Retinal pigment epithelial cell (primary cell): ENCODE measurements at regions not wholly inside any gene's neighbourhood (a gene's known extent, or its start where the extent isn't known, plus 50 kb on each side); places are given as distances from the start of the nearest gene placed in this dataset.

Experiments
- DNase-seq: peaks from one replicate; pipeline ENCODE4 v3.0.0-alpha.2; 2010; ENCODE audit warnings: low read depth
- H3K4me3 ChIP-seq: 2 replicates; pipeline ENCODE4 v1.5.1; 2011; ENCODE audit warnings: mild to moderate bottlenecking, low read length, control low read depth, moderate library complexity
- TF ChIP-seq, protein P1 (sequence below): conservative IDR thresholded peaks from 2 replicates; pipeline ENCODE4 v1.5.1; 2011; ENCODE audit warnings: low read depth, low read length, control low read depth, inconsistent platforms

DNA sequence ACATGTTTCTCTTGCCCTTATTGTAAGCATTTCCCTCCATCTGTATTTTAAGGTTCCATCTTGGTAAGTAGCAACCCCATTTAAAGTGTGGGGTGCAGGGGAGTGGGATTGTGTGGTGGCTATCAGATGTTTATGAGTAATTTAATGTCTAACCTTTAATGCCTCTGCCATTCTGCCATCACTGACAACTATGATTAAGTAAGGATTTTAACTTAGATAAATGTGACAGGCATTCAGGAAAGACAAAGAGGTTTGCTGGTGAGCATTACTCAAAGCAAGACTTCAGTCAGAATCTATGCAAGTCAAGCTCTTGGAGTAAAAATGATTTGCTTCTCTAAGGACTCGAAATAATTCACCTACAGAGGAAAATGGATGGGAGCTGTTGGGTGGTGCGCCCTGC, 143.0 kb downstream of the NXNL2 start:
- TF ChIP-seq, protein P1, sequence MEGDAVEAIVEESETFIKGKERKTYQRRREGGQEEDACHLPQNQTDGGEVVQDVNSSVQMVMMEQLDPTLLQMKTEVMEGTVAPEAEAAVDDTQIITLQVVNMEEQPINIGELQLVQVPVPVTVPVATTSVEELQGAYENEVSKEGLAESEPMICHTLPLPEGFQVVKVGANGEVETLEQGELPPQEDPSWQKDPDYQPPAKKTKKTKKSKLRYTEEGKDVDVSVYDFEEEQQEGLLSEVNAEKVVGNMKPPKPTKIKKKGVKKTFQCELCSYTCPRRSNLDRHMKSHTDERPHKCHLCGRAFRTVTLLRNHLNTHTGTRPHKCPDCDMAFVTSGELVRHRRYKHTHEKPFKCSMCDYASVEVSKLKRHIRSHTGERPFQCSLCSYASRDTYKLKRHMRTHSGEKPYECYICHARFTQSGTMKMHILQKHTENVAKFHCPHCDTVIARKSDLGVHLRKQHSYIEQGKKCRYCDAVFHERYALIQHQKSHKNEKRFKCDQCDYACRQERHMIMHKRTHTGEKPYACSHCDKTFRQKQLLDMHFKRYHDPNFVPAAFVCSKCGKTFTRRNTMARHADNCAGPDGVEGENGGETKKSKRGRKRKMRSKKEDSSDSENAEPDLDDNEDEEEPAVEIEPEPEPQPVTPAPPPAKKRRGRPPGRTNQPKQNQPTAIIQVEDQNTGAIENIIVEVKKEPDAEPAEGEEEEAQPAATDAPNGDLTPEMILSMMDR: no peak
- H3K4me3 ChIP-seq: no peak overlapping the region
- no peak for DNase-seq

DNA sequence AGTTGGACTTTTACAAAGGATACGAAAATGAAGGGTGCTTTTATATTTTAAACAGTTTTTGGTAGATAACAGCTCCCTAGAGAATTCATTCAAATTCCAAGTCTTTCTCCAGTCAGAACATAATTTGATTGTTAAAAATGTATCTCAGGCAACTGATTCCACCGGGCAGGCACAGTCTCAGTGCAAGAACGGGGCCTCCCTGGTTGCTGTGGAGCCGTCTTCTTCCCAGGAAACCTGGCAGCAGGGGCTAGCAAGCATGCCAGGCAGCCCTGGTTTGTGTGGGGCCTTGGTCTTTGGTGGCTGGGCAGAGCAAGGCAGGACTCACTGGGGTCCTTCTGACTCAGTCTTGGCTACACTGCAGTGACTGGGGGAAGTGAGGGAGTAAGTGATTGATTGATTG, 143.5 kb downstream of the NXNL2 start:
- TF ChIP-seq, protein P1: no peak
- DNase-seq: no peak
- no peak overlapping the region for H3K4me3 ChIP-seq

DNA sequence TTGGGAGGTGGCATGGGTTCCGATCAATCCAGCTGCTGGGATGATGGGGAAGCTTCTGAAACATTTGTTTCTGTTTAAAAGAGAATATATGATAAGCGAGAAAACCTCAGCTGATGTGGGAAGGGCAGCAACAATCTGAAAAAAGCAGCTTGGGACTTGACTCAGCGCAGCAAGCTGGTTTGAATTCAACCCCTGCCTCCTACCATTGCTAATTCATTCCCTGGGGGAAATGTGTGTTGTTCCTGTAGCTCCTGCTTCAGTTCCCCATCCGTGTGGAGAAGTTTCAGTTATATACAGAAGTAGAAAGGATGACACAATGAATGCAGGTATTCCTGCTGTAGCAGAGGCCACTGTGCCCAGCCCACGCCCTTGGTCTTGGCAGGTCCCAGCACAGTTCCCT, 145.1 kb downstream of the NXNL2 start:
- no peak for DNase-seq
- no peak overlapping the region for H3K4me3 ChIP-seq
- TF ChIP-seq, protein P1: no peak

DNA sequence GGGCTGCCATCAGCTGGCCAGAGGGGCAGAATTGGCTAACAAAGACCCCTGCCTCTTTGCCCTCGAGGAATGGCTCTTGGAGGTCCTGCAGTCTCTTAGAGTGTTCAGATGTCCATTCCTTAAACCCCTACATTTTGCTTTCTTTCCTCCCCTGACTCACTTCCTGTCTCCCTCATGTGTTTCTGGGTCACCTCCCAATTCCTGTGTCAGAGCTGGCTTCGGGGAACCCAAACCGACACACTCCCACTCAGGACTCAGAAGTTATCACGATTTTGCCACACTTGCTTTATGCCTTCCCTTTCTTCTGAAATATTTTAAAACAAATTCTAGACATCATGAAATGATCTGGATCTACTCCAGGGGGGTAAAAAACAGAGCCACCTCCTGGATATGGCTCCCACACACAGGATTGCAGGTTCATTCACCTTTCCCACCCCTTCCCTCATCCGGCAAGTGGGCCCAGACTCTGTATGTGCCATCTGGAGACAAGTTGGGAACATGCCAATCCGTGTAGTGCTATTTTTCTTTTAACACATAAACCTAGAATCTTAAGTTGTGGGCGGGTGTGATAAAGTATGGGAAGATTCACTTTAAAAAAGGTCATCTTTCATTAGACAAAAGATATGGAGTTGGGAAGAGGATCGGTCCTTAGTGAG, 145.7 kb downstream of the NXNL2 start:
- no peak for DNase-seq
- H3K4me3 ChIP-seq: no peak overlapping the region
- TF ChIP-seq, protein P1: no peak

DNA sequence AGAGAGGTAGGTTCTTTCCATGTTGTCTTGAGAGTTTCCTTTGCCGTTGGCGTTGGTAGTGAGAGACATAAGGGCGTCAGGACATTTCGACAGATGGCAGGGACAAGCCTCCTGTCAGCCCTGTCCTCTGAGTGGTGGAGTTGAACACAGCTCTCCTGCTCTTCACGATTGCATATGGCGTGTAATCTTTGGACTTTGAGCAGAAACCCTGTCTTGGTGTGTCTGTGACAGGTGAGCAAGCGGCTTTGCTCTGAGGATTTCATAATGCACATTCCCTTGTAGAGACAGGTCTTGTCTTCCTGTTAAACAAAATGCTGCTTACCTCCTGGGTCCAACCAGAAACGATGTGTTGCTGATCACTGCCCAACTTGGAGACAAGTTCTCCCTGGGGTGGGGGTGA, 146.5 kb downstream of the NXNL2 start:
- no peak for DNase-seq
- TF ChIP-seq, protein P1: no peak

DNA sequence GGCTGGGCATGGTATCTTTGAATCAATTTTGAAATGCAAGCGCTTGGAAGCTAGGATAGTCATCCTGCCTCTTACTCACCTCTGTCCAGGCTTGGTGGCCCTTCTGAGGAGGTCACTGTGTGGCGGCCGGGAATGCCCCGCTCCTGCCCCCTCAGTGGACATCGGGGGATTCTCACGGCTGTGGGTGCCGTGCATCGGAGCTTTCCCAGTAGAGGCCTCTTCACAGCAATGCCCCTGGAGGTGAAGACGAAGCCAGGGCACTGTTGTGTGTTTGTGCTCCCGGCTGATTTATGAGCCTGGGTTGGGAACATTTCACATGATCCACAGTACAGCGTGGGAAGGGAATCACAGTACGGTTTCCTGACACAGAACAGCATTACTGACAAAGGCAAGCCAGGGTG, 147.5 kb downstream of the NXNL2 start:
- H3K4me3 ChIP-seq: no peak overlapping the region
- no peak for DNase-seq
- TF ChIP-seq, protein P1: no peak

More for the DNA sequence above, 146.5 kb downstream of the NXNL2 start:
- H3K4me3 ChIP-seq: no peak overlapping the region

DNA sequence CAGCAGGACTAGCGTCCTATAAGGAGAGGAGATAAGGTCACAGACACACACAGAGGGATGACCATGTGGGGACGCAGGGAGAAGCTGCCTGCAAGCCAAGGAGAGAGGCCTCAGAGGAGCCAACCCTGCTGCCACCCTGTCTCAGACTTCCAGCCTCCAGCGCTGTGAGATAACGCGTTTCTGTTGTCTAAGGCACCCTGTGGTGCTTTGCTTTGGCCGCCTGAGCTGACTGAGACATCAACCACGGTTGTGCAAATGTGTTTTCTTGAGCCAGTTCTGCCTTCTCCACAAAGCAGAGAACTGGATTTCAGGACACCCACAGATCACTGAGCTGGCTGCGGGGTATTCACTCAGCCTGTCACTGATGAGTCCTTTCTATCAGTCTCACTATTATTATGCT, 149.1 kb downstream of the NXNL2 start:
- DNase-seq: no peak
- TF ChIP-seq, protein P1: no peak
- H3K4me3 ChIP-seq: no peak overlapping the region
